GM19023 (cell line): ENCODE measurements at regions not wholly inside any gene's neighbourhood (a gene's known extent, or its start where the extent isn't known, plus 50 kb on each side); places are given as distances from the start of the nearest gene placed in this dataset.

ENCODE experiments used
- ATAC-seq: cut with Tn5 transposase; IDR thresholded peaks from one replicate; pipeline ENCODE4 v1.9.1; 2021; ENCODE audit warnings: mild to moderate bottlenecking, moderate library complexity; ENCODE audit not compliant: unreplicated experiment

DNA sequence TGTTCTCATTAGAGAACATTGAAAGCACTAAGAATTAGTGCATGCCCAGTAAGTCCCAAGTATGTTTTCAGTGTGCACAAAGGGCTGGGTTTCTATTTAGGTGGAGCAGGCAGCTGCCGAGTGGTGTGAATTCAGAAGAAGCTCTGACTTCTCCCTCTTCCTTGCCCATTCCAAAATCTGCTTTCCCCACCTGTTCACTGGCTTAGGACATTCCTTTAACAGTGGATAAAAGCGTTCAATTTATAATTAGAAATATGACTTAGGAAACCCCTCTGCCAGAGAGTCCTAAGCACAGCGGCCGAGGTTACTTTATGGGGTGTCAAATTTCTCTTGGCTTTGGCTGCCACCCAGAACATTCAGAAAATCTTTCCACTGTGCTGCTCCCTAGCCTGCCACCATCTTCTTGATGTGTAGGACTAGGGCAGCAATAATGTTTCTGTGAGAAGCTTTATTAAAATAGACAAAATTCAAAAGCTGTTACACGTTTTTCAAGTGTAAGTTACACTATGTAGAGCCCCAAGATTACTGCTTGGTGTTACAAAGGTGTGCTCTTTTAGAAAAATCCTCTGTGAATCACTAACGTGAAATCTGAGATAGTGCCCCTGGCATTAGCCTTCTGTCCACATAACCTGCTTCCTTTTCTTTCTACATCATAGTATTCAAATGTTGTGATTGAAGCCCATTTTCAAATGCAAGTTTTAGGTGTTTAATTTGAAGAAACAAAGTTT, 191.6 kb upstream of the ANKRD50 start:
- ATAC-seq = no peak

DNA sequence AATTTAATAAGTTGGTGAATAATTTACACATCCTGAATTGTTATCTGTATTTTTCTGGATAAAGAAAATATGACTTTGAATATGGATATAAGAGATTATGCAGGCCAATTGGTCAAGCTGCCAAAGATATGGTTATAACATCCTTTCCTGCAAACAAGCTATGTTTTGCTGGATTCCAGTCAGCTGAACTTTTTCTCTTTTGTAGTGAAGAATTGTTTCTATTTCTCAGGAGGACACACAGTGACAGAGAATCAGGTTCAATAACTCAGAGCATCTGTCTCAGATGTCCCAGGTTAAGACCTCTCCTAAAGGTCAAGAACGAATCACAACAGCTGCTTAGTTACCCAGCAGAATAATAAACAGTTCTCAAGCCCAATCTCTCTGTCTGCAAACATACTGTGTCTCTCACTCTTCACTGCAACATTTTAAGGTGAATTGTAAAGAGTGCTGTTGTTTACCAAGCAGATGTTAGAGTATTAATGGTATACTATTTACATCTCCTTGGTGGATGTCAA, 189.5 kb upstream of the ANKRD50 start:
- no peak for ATAC-seq

- no peak for ATAC-seq
Observed at GRCh38 chr4:124899997-124900396, 187.5 kb upstream of the ANKRD50 start.

DNA sequence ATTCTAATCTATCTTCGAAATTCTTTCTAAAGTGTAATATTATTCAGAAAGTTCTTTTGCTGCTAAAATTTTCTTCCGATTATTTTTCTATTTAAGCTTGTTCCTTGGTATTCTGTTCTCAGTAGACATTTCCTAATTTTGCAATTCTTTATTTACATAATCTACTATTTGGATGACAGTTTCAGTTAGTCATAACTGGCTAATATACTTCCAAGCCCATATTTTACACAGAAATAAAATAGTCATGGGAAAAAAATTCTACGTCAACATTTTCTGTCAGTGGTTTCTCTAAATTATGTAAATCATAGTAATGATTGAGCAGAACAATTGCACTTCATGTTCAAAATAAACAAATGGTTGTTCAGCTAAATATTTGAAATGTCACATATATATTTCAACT, 178.0 kb upstream of the ANKRD50 start:
- ATAC-seq = no peak

GRCh38 chr4:124887739-124888138, 175.2 kb upstream of the ANKRD50 start:
- no peak for ATAC-seq

GRCh38 chr4:124884316-124884715, 171.8 kb upstream of the ANKRD50 start:
- ATAC-seq = no peak

- no peak for ATAC-seq
Observed at GRCh38 chr4:124883632-124884031, 171.1 kb upstream of the ANKRD50 start.

DNA sequence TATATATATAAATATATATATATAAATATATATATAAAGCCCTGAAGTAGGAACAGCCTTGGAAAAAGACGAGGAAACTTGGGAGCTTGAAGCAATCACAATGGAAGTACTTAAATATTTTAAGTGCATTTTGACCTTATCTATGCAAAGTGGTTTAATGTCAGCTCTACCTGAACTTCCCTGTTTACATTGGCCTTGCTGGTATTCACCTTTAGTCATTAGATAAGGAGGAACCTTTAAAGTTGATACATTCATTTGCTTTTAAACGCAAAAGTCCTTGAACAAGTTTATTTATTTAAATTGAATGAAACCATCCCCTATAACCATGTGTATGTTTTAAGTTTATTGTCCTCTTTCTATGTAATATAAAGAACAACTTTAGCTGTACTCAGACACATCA, 166.7 kb upstream of the ANKRD50 start:
- no peak for ATAC-seq

DNA sequence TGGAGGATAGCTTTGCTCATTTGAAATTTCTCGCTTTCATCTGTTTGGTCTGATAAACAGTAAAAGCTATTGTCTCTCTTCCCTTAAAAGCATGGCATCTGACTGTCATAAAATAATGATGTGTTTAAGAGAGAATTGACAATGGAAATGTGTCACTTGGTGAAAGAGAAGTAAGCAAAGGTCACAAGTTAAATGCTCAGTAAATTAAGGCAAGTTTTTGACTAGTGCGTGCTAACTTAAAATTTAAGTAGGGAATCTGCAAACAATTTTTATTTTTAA, 161.6 kb upstream of the ANKRD50 start:
- no peak for ATAC-seq

DNA sequence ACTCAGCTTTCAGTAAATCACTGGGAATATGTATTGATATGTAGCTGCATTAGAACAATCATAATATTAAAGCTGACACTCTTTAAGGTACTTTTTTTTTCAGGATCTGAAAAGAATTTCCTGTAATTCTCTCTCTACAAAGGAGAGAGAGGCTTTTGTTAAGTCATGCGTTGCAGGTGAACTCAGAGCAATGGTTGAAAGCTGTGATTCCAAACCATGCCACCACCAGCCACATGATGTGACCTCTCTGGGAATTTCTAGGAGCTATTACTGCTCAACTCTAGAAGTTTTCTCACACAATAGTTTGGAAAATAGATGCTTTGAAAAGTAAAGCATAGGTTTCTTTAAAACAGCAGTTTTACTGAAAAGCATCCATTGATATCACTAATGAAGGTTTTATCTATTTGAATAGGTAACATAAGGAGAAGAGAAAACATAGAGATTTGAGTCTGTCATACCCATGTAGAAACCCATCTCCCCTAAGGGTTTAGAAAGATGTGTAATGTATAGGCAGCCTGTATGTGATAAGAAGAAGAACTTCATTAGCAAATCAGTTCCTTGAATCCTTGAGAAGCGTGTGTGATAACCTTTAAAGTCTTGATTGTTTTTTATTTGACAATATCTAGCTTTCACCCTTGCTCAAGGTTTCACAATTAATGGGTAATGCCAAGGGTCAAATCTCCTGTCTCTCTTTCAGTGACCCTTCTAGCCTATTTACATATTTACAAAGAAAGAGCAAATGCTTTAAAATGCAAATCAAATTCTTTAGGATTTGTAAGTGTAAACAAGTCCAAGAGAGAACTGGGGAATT, 161.0 kb upstream of the ANKRD50 start:
- ATAC-seq = no peak

DNA sequence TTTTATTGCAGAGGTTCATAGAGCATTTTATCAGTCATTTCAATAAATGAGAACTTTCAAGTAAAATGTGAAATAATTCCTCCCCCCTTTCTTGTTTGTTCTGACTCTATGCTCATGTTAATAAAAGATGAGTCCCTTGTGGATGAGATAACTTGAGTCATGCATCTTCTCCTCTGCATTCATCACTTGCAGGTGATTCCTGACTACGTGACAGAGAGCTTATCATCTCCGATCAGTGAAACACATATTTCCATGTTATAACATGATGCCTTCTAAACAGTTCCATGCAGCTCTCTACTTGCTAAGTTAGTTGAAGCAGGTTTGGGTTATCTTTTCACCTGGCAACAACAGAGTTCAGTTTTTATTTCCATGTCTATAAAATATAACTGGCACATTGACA, 160.1 kb upstream of the ANKRD50 start:
- no peak for ATAC-seq

DNA sequence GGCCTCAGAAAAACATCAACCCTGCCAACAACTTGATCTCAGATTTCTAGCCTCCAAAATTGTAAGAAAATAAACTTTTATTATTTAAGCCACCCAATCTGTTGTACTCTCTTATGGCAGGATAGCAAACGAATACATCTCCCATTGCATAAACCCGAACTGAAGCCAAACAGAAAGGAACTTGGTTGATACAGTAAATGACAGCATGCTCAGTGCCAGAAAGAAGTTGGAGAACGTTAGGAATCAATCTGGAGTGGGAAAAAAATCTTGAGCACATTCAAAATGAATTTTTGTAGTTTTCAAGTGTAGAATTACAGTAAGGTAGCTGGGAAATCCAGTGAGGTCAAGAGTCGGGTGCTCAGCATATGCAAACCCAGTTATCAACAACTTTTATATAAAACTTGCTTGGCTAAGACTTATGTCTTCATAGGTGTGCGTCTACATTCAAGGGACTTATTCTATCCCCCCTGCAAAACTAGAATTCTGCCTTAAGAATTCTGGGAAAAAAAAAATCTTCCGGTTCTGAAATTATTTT, 157.5 kb upstream of the ANKRD50 start:
- ATAC-seq = no peak

- ATAC-seq = no peak
Observed at GRCh38 chr4:124868495-124868894, 156.0 kb upstream of the ANKRD50 start.

GRCh38 chr4:124867536-124867935, 155.0 kb upstream of the ANKRD50 start:
- ATAC-seq = no peak

GRCh38 chr4:124866301-124866700, 153.8 kb upstream of the ANKRD50 start:
- no peak for ATAC-seq

GRCh38 chr4:124863040-124863545, 150.6 kb upstream of the ANKRD50 start:
- ATAC-seq = no peak

DNA sequence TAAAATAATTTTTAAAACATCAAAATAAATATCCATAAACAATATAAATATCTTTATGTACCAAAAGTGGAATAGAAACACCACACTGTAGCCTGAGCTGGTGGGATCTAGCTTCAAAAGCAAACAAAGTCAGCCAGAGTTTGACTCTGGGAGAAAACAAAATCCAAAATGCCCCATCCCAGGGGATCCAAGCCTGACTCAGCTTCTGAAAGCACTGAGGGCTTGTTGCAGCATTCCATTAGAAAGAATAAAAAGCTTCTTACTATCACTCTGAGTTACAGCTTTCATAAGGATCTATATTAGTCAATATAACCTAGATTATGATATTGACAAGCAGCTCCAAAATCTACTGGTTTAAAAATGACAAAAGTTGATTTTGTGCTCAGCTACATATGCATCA, 149.7 kb upstream of the ANKRD50 start:
- no peak for ATAC-seq

GRCh38 chr4:124861761-124862160, 149.2 kb upstream of the ANKRD50 start:
- ATAC-seq = no peak

DNA sequence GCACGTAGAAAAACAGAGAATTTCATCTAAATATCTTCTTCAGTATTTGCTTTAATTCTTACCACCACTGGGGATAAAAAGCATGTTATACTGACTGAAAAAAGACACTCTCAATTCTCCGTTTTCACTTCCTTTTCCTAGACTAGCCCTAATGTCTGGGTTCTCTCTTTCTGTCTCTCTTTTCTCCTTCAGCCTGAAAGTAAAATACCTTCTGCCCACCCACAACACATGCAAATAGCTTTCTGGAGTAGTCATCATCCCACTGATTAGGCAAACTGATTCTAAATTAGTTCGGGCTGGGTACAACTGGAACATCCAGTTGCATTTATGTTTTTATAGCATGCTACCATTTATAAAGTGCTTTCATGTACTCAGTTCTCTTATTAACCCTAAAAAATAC, 142.4 kb upstream of the ANKRD50 start:
- peak; percentile 84 for ATAC-seq

DNA sequence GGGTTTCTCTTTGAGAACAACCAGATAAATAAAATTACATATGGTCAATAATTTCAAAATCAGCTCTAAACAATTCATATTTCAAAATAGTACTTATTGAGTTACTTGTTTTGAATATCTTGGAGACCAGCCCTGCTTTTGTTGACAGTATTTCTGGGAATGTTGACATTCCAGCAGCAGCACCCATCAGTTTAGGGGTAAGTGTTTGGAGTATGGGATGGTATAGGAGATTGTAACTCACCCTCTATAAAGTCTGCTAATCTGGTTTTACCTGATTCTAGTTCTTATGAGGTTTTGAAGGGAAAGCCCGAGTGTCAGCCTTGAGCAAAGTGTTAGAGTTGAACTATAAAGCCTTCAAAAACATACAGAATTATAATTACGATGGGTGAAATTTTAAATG, 139.2 kb upstream of the ANKRD50 start:
- ATAC-seq = no peak

DNA sequence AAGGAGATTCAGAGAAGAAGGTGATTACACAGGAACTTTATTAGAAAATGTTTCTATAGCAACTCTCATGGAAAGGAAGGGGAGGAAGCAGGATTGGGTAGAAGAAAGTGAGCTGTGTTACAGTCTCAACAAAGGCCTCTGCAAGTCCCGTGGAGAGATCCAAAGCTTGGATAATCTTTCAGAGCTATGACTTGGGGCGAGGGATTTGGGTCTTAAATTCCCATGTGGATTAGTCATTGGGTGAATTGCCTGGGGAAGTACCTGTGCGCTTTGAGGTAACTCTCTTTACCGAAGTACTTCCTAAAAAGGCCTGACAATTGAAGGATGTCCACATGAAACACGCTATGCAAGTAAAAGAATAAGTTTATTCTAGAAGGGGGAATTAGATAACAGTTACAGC, 133.8 kb upstream of the ANKRD50 start:
- ATAC-seq = no peak

DNA sequence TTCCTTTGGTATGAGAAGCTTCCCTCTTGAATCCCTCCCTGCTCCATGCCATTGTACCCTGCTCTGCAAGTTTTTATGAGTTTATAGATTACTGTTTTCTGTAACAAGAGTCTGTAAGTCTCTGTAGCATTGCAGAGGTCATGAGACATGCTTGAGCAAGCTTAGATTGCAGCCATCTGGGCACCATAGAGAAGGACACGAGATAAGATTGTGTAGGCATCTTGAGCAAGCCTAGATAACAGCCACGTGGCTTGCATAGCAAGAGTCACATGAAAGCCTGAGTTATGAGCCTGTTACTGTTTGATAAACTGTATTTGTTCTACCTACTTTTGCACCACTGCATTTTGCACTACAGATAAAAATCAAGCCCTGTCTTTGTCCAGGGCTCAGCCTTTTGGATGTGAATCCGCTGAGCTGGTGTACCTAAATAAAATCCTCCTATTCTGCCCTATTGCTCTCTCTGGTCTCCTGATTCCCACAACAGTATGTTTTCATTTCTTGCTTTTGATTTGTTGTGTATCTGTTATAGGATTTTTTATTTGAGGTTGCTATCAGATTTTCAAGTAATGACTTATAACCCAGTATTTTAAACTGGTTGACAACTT, 127.4 kb upstream of the ANKRD50 start:
- no peak for ATAC-seq
